ENCODE measurements at regions not wholly inside any gene's neighbourhood (a gene's known extent, or its start where the extent isn't known, plus 50 kb on each side); places are given as distances from the start of the nearest gene placed in this dataset.

GRCh38 chr20:4350096-4350495 lies 101.0 kb upstream of the ADRA1D start:
- DNase-seq (ENCODE audit: low spot score), result no peak
- Histone ChIP-seq H3K9me3 (ENCODE audit: low read length) (no peaks in the 10 kb centered on the region), H4K20me1 (ENCODE audit: insufficient read depth, low read length) (no peaks in the 10 kb centered on the region), H3K79me2 (ENCODE audit: insufficient read depth, low read depth, low read length) (no peaks in the 10 kb centered on the region), H2AFZ (ENCODE audit: low read length) (no peak overlapping the region), H3K4me2 (ENCODE audit: low read length) (no peak overlapping the region), H3K4me1 (ENCODE audit: insufficient read depth, low read length, poor library complexity, severe bottlenecking) (no peaks in the 10 kb centered on the region), H3K36me3 (ENCODE audit: insufficient read depth, low read length) (no peaks in the 10 kb centered on the region), H3K27ac (ENCODE audit: low read depth, low read length, poor library complexity, severe bottlenecking) (no peak overlapping the region), H3K4me3 (ENCODE audit: low read depth, low read length, poor library complexity, severe bottlenecking) (no peak overlapping the region), H3K9me2 (ENCODE audit: insufficient read depth, low read length) (no peaks in the 10 kb centered on the region)
- ChIA-PET POLR2A (no interaction called here), CTCF (ENCODE audit: unreplicated experiment) (no interaction called here)
- intact Hi-C loops (cut with micrococcal nuclease; ENCODE audit: unreplicated experiment), result no loop called here
- TF ChIP-seq, protein P1, sequence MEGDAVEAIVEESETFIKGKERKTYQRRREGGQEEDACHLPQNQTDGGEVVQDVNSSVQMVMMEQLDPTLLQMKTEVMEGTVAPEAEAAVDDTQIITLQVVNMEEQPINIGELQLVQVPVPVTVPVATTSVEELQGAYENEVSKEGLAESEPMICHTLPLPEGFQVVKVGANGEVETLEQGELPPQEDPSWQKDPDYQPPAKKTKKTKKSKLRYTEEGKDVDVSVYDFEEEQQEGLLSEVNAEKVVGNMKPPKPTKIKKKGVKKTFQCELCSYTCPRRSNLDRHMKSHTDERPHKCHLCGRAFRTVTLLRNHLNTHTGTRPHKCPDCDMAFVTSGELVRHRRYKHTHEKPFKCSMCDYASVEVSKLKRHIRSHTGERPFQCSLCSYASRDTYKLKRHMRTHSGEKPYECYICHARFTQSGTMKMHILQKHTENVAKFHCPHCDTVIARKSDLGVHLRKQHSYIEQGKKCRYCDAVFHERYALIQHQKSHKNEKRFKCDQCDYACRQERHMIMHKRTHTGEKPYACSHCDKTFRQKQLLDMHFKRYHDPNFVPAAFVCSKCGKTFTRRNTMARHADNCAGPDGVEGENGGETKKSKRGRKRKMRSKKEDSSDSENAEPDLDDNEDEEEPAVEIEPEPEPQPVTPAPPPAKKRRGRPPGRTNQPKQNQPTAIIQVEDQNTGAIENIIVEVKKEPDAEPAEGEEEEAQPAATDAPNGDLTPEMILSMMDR (conservative IDR thresholded peaks at IDR 0.05; ENCODE audit: low read length), result no peak
- TF ChIP-seq EZH2phosphoT487 (IDR thresholded peaks at IDR 0.05; ENCODE audit: borderline replicate concordance, low read depth, low read length), result no peak
- BruUV-seq (replicated peaks), result no TSS peak

DNA sequence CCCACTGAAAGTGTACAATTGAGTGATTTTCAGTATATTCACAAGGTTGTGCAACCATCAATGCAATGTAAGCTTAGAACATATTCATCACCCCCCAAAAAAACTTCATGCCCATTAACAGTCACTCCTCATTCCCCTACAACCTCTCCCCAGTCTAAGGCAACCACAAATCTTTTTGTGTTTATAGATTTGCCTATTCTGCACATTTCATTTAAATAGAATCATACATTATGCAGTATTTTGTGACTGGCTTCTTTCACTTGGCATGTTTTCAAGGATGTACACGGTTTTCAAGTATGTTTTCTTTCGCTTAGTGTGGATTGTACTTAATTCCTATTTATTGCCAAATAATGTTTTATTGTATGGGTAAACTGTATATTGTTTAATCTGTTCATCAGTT lies 95.6 kb upstream of the ADRA1D start:
- H4K20me1 ChIP-seq (ENCODE audit: insufficient read depth, low read length), result no peaks in the 10 kb centered on the region
- H3K4me2 ChIP-seq (ENCODE audit: low read length), result no peak overlapping the region
- H3K4me1 ChIP-seq (ENCODE audit: insufficient read depth, low read length, poor library complexity, severe bottlenecking), result no peaks in the 10 kb centered on the region
- intact Hi-C loops (cut with micrococcal nuclease; ENCODE audit: unreplicated experiment), result no loop called here
- DNase-seq (ENCODE audit: low spot score), result no peak
- BruUV-seq (replicated peaks), result no TSS peak
- H3K36me3 ChIP-seq (ENCODE audit: insufficient read depth, low read length), result no peaks in the 10 kb centered on the region
- no peak overlapping the region for H2AFZ ChIP-seq (ENCODE audit: low read length)
- H3K9me3 ChIP-seq (ENCODE audit: low read length), result no peaks in the 10 kb centered on the region
- ChIA-PET CTCF (ENCODE audit: unreplicated experiment) (no interaction called here), POLR2A (no interaction called here)
- no peaks in the 10 kb centered on the region for H3K79me2 ChIP-seq (ENCODE audit: insufficient read depth, low read depth, low read length)
- no peak overlapping the region for H3K4me3 ChIP-seq (ENCODE audit: low read depth, low read length, poor library complexity, severe bottlenecking)
- H3K27ac ChIP-seq (ENCODE audit: low read depth, low read length, poor library complexity, severe bottlenecking), result no peak overlapping the region
- TF ChIP-seq, protein P1 (conservative IDR thresholded peaks at IDR 0.05; ENCODE audit: low read length), result no peak
- H3K9me2 ChIP-seq (ENCODE audit: insufficient read depth, low read length), result no peaks in the 10 kb centered on the region

DNA sequence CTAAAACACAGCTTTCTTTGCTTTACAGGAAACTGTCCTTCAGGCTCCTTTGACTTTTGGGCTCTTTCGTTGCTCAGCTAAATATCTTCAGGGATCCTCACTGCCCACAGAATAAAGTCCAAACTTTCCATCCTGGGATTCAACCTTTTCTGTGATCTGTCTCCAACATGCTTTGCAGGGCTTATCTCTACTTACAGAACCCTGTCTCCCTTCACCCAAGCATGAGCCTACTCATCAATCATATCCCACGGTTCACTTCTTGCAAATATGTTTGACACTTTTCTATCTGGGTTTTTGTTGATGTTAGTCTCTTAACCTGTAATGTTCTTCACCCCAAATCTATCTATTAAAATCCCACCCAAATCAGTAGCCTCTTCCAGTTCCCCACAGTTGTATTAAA lies 93.5 kb upstream of the ADRA1D start:
- no peaks in the 10 kb centered on the region for H3K36me3 ChIP-seq (ENCODE audit: insufficient read depth, low read length)
- no peaks in the 10 kb centered on the region for H3K4me1 ChIP-seq (ENCODE audit: insufficient read depth, low read length, poor library complexity, severe bottlenecking)
- no peaks in the 10 kb centered on the region for H3K9me3 ChIP-seq (ENCODE audit: low read length)
- CTCF ChIA-PET (ENCODE audit: unreplicated experiment), result no interaction called here
- H3K9me2 ChIP-seq (ENCODE audit: insufficient read depth, low read length), result no peaks in the 10 kb centered on the region
- H3K4me2 ChIP-seq (ENCODE audit: low read length), result no peak overlapping the region
- H4K20me1 ChIP-seq (ENCODE audit: insufficient read depth, low read length), result no peaks in the 10 kb centered on the region
- intact Hi-C loops (cut with micrococcal nuclease; ENCODE audit: unreplicated experiment), result no loop called here
- H3K79me2 ChIP-seq (ENCODE audit: insufficient read depth, low read depth, low read length), result no peaks in the 10 kb centered on the region
- TF ChIP-seq, protein P1 (conservative IDR thresholded peaks at IDR 0.05; ENCODE audit: low read length), result no peak
- TF ChIP-seq EZH2phosphoT487 (IDR thresholded peaks at IDR 0.05; ENCODE audit: borderline replicate concordance, low read depth, low read length), result no peak
- no peak overlapping the region for H3K4me3 ChIP-seq (ENCODE audit: low read depth, low read length, poor library complexity, severe bottlenecking)
- POLR2A ChIA-PET, result no interaction called here
- BruUV-seq (replicated peaks), result no TSS peak
- no peak overlapping the region for H3K27ac ChIP-seq (ENCODE audit: low read depth, low read length, poor library complexity, severe bottlenecking)
- no peak for DNase-seq (ENCODE audit: low spot score)
- no peak overlapping the region for H2AFZ ChIP-seq (ENCODE audit: low read length)
